ENCODE measurements at regions not wholly inside any gene's neighbourhood (a gene's known extent, or its start where the extent isn't known, plus 50 kb on each side); places are given as distances from the start of the nearest gene placed in this dataset.

GRCh38 chr5:124868676-124869075 is 122.2 kb upstream of the ZNF608 start:
- no peak for TF ChIP-seq CTCF (IDR thresholded peaks at IDR 0.05; ENCODE audit: borderline replicate concordance, control extremely low read depth, extremely low read depth, insufficient read depth, missing control alignments)
- in situ Hi-C loops (cut with MboI; ENCODE audit: low sequenced_read_pairs, unreplicated experiment), result no loop called here
- no peak for DNase-seq (ENCODE audit: low spot score)

- no peak for TF ChIP-seq CTCF (IDR thresholded peaks at IDR 0.05; ENCODE audit: borderline replicate concordance, control extremely low read depth, extremely low read depth, insufficient read depth, missing control alignments)
- DNase-seq (ENCODE audit: low spot score), result no peak
- in situ Hi-C loops (cut with MboI; ENCODE audit: low sequenced_read_pairs, unreplicated experiment), result no loop called here
Measured at GRCh38 chr5:124869426-124870033, 123.1 kb upstream of the ZNF608 start.

GRCh38 chr5:124870070-124870469 is 123.6 kb upstream of the ZNF608 start:
- no peak for DNase-seq (ENCODE audit: low spot score)
- in situ Hi-C loops (cut with MboI; ENCODE audit: low sequenced_read_pairs, unreplicated experiment), result no loop called here
- TF ChIP-seq CTCF (IDR thresholded peaks at IDR 0.05; ENCODE audit: borderline replicate concordance, control extremely low read depth, extremely low read depth, insufficient read depth, missing control alignments), result no peak

- in situ Hi-C loops (cut with MboI; ENCODE audit: low sequenced_read_pairs, unreplicated experiment), result no loop called here
- no peak for DNase-seq (ENCODE audit: low spot score)
- no peak for TF ChIP-seq CTCF (IDR thresholded peaks at IDR 0.05; ENCODE audit: borderline replicate concordance, control extremely low read depth, extremely low read depth, insufficient read depth, missing control alignments)
Measured at GRCh38 chr5:124871303-124871702, 124.9 kb upstream of the ZNF608 start.

GRCh38 chr5:124872086-124872485 is 125.6 kb upstream of the ZNF608 start:
- TF ChIP-seq CTCF (IDR thresholded peaks at IDR 0.05; ENCODE audit: borderline replicate concordance, control extremely low read depth, extremely low read depth, insufficient read depth, missing control alignments), result no peak
- in situ Hi-C loops (cut with MboI; ENCODE audit: low sequenced_read_pairs, unreplicated experiment), result no loop called here

GRCh38 chr5:124872615-124873014 is 126.2 kb upstream of the ZNF608 start:
- in situ Hi-C loops (cut with MboI; ENCODE audit: low sequenced_read_pairs, unreplicated experiment), result no loop called here
- DNase-seq (ENCODE audit: low spot score), result no peak
- TF ChIP-seq CTCF (IDR thresholded peaks at IDR 0.05; ENCODE audit: borderline replicate concordance, control extremely low read depth, extremely low read depth, insufficient read depth, missing control alignments), result no peak

More at GRCh38 chr5:124872086-124872485, 125.6 kb upstream of the ZNF608 start:
- no peak for DNase-seq (ENCODE audit: low spot score)

Measured in GM13976 (cell line).